ENCODE measurements at regions not wholly inside any gene's neighbourhood (a gene's known extent, or its start where the extent isn't known, plus 50 kb on each side); places are given as distances from the start of the nearest gene placed in this dataset.

DNA sequence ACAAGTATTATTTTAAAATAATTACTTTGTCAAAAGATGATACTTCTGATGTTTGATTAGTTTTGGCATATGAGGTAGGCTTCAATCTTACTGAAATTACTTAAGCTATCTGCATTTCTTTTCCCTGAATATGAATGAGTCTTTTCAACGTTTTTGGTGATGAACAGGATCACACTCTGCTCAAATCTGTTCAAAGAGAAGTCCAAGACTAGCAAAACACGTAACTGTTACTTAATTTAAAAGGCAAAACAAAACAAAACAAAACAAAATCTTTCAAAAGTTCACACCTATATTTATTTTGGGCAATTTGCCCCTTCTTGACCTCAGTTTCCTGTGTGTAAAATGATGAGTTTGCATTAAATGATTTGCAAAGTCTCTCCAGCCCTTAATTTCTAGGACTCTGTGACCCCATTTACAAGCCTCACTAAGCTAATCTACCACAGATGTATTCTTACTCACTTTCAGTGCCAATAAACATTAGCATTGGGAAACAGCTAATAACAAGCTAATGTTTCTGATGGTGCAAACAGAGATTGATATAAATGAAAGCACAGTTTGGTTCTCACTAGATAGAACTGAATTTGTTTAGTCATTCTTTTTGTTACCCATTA lies 865.4 kb downstream of the LTN1 start:
- intact Hi-C loops (cut with micrococcal nuclease; ENCODE audit: unreplicated experiment) (no loop called here), in situ Hi-C loops (cut with HindIII; ENCODE audit: low pct_unique_long_range_greater_than_20kb, low sequenced_read_pairs) (no loop called here)
- Histone ChIP-seq H3K27me3 (ENCODE audit: control insufficient read depth, insufficient read depth, low read length) (no peaks in the 10 kb centered on the region), H3K36me3 (ENCODE audit: control insufficient read depth, insufficient read depth, low read length) (no peaks in the 10 kb centered on the region), H3K27ac (ENCODE audit: low read length) (no peak overlapping the region), H3K4me1 (ENCODE audit: control insufficient read depth, insufficient read depth, low read length) (no peaks in the 10 kb centered on the region), H3K9me3 (ENCODE audit: control insufficient read depth, insufficient read depth, low read depth, low read length) (no peaks in the 10 kb centered on the region), H3K4me3 (ENCODE audit: low read depth in 2 of 2, low read length in 2 of 2) (no peak overlapping the region)
- CTCF ChIA-PET: no interaction called here
- DNase-seq (ENCODE audit: low read depth, low spot score) (no peak), ATAC-seq (no peak)
- POLR2A ChIA-PET: no interaction called here
- no TSS peak for BruUV-seq (replicated peaks)
- TF ChIP-seq TCF7L2 (IDR thresholded peaks at IDR 0.05; ENCODE audit: low read depth, low read length) (no peak), SIN3A (IDR thresholded peaks at IDR 0.05; ENCODE audit: borderline replicate concordance, insufficient read depth, low read depth, low read length) (no peak), POLR2AphosphoS5 (IDR thresholded peaks at IDR 0.05; ENCODE audit: low read depth, low read length) (no peak)
- TF ChIP-seq, protein P1, sequence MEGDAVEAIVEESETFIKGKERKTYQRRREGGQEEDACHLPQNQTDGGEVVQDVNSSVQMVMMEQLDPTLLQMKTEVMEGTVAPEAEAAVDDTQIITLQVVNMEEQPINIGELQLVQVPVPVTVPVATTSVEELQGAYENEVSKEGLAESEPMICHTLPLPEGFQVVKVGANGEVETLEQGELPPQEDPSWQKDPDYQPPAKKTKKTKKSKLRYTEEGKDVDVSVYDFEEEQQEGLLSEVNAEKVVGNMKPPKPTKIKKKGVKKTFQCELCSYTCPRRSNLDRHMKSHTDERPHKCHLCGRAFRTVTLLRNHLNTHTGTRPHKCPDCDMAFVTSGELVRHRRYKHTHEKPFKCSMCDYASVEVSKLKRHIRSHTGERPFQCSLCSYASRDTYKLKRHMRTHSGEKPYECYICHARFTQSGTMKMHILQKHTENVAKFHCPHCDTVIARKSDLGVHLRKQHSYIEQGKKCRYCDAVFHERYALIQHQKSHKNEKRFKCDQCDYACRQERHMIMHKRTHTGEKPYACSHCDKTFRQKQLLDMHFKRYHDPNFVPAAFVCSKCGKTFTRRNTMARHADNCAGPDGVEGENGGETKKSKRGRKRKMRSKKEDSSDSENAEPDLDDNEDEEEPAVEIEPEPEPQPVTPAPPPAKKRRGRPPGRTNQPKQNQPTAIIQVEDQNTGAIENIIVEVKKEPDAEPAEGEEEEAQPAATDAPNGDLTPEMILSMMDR (IDR thresholded peaks at IDR 0.05): no peak
- TF ChIP-seq, protein P2, sequence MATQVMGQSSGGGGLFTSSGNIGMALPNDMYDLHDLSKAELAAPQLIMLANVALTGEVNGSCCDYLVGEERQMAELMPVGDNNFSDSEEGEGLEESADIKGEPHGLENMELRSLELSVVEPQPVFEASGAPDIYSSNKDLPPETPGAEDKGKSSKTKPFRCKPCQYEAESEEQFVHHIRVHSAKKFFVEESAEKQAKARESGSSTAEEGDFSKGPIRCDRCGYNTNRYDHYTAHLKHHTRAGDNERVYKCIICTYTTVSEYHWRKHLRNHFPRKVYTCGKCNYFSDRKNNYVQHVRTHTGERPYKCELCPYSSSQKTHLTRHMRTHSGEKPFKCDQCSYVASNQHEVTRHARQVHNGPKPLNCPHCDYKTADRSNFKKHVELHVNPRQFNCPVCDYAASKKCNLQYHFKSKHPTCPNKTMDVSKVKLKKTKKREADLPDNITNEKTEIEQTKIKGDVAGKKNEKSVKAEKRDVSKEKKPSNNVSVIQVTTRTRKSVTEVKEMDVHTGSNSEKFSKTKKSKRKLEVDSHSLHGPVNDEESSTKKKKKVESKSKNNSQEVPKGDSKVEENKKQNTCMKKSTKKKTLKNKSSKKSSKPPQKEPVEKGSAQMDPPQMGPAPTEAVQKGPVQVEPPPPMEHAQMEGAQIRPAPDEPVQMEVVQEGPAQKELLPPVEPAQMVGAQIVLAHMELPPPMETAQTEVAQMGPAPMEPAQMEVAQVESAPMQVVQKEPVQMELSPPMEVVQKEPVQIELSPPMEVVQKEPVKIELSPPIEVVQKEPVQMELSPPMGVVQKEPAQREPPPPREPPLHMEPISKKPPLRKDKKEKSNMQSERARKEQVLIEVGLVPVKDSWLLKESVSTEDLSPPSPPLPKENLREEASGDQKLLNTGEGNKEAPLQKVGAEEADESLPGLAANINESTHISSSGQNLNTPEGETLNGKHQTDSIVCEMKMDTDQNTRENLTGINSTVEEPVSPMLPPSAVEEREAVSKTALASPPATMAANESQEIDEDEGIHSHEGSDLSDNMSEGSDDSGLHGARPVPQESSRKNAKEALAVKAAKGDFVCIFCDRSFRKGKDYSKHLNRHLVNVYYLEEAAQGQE (IDR thresholded peaks at IDR 0.05; ENCODE audit: insufficient read depth in 1 of 2, low read depth in 2 of 2, low read length in 1 of 2): no peak

DNA sequence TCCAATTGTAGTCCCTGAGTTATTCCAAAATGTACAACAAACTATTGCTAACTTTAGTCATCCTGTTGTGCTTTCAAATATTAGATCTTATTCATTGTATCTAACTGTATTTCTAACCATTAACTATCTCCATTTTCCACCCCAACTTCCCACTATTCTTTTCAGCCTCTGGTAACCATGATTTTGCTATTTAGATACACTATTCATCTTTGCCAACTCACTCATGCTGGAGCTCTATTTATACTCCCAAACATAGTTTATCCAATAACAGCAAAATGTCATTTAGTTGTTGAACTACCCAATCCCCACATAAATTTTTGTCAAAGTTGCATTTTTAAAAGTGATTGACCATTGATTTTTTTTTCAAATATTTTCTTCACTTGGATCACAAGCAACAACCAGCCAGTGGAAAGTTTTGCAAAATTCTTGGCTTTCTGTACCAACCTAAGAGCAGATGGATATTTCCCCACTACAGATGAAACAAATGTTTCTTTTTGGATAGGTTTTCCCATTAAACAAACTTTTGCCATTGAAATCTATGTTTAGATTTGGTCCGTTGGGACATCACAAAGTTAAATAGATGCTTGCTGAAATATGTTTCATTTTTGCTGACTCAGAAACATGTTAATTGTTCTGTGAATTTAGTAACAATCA lies 866.0 kb downstream of the LTN1 start:
- TF ChIP-seq POLR2AphosphoS5 (IDR thresholded peaks at IDR 0.05; ENCODE audit: low read depth, low read length) (no peak), SIN3A (IDR thresholded peaks at IDR 0.05; ENCODE audit: borderline replicate concordance, insufficient read depth, low read depth, low read length) (no peak), TCF7L2 (IDR thresholded peaks at IDR 0.05; ENCODE audit: low read depth, low read length) (no peak)
- TF ChIP-seq, protein P1 (IDR thresholded peaks at IDR 0.05): no peak
- TF ChIP-seq, protein P2 (IDR thresholded peaks at IDR 0.05; ENCODE audit: insufficient read depth in 1 of 2, low read depth in 2 of 2, low read length in 1 of 2): no peak
- ATAC-seq: no peak

More for the DNA sequence above, 866.0 kb downstream of the LTN1 start:
- BruUV-seq (replicated peaks): no TSS peak
- in situ Hi-C loops (cut with HindIII; ENCODE audit: low pct_unique_long_range_greater_than_20kb, low sequenced_read_pairs): no loop called here
- no peaks in the 10 kb centered on the region for H3K36me3 ChIP-seq (ENCODE audit: control insufficient read depth, insufficient read depth, low read length)
- intact Hi-C loops (cut with micrococcal nuclease; ENCODE audit: unreplicated experiment): no loop called here
- no peak overlapping the region for H3K27ac ChIP-seq (ENCODE audit: low read length)
- no peaks in the 10 kb centered on the region for H3K9me3 ChIP-seq (ENCODE audit: control insufficient read depth, insufficient read depth, low read depth, low read length)
- CTCF ChIA-PET: no interaction called here
- no peaks in the 10 kb centered on the region for H3K4me1 ChIP-seq (ENCODE audit: control insufficient read depth, insufficient read depth, low read length)
- no peak for DNase-seq (ENCODE audit: low read depth, low spot score)
- no peak overlapping the region for H3K4me3 ChIP-seq (ENCODE audit: low read depth in 2 of 2, low read length in 2 of 2)
- POLR2A ChIA-PET: no interaction called here
- no peaks in the 10 kb centered on the region for H3K27me3 ChIP-seq (ENCODE audit: control insufficient read depth, insufficient read depth, low read length)
